ENCODE measurements at regions not wholly inside any gene's neighbourhood (a gene's known extent, or its start where the extent isn't known, plus 50 kb on each side); places are given as distances from the start of the nearest gene placed in this dataset.
A peak's percentile ranks its signal among the peaks of the same experiment; 100 is the strongest.

DNA sequence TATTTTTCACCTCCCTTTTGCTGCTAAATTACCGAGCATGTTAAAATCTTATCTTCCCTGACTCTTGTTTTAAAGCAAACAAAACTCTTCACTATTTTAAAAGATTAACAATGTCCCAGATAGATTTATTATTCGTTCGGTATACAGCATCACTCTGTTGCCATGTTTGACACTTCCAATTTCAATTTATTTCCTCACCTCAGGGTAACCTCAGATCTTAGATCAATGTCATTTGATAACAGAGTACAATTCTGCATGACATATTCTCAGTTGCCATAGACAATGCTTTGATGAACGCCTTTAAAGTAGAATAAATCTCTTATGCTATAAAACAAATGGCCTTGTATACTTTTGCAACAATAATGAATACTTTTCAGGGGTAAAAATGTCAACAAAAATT lies 1078.1 kb upstream of the IGFBP7 start:
- no peak for DNase-seq

DNA sequence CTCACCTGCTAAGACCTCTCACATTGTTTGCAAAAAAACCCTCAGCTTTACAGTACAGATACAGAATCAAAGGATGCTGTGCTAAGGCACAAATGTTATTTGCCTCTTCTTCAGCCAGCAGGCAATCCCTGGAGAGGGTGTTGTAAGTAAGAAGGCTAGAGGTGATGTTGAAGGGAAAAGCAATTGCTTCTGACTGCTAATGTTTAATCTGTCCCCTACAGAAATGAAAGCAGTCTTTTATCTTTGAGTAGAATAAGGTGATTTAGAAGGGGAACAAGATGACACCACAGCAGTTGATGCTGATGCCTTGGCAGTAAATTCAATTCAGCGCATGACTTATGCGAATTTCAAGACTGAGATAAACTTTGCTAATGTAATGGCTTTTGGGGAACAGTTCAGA lies 1064.8 kb upstream of the IGFBP7 start:
- DNase-seq = no peak

DNA sequence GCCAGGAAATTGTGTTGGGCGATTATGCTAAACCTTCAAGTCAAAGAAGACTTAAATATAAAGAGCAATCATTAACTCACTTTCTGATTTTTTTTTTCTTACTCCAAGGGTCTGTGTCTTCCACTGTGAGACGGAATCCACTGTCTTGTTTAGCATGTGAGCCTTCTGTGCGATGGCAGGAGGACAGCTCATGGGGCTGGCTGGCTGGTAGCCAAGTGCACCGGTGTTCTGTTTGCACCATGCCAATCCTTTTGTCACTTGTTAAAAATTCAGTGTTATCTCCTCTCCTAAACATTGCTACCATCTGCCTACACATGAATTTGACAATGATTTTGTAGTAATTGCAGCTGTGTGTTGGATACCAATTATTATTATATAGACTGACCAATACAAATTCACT lies 1056.3 kb upstream of the IGFBP7 start:
- DNase-seq = no peak

DNA sequence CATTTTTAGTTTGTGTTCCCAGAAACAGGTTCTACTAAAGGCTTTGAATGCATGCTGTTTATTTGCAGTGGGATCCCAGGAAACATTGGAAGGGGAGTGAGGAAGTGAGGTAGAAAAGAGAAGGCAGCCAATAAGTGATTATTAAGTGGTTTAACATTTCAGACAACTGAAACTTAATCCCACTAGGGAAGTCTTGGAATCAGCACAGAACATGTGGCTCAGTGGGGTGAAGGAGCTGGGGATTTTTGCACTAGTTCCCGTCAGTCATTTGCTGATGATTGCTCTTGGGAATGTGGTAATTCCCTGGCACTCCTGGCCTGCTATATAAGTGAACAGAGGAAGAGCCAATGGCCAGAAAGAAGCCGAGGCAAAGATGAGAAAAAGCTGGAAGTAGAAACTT lies 1053.0 kb upstream of the IGFBP7 start:
- no peak for DNase-seq

DNA sequence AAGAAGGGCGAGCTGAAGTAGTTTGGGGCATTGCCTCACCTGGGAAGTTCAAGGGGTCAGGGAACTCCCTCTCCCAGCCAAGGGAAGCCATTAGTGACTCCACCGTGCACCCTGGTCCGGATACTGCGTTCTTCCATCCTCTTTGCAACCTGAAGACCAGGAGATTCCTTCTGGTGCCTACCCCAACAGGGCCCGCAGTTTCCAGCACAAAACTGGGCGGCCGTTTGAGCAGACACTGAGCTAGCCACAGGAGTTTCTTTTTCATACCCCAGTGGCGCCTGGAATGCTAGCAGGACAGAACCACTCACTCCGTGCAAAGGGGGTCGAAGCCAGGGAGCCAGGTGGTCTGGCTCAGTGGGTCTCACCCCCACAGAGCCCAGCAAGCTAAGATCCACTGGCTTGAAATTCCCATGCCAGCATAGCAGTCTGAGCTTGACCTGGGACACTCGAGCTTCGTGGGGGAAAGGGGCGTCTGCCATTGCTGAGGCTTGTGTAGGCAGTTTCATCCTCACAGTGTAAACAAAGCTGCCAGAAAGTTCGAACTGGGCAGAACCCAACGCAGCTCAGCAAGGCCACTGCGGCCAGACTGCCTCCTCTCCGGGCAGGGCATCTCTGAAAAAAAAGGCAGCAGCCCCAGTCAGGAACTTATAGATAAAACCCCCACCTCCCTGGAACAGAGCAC lies 1039.4 kb upstream of the IGFBP7 start:
- DNase-seq = no peak

DNA sequence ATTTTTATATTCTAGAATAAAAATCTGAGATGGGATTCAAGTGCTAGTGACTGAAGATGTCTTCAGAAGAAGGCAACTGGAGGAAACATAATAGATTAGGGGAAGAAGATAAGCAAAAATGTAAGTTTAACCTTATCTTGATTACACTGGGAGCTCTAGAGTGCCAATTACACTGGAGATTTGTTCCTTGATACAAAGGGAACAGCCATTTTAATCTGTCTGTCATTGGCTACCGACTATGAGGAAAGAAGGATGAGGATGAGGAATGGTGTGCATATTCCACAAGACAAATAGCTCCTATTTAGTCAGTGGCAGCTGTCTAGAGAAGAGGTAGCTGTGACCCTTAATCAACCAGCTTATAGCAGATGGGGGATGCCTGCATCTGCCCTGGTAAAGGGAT lies 1034.5 kb upstream of the IGFBP7 start:
- peak; percentile 14 for DNase-seq

DNA sequence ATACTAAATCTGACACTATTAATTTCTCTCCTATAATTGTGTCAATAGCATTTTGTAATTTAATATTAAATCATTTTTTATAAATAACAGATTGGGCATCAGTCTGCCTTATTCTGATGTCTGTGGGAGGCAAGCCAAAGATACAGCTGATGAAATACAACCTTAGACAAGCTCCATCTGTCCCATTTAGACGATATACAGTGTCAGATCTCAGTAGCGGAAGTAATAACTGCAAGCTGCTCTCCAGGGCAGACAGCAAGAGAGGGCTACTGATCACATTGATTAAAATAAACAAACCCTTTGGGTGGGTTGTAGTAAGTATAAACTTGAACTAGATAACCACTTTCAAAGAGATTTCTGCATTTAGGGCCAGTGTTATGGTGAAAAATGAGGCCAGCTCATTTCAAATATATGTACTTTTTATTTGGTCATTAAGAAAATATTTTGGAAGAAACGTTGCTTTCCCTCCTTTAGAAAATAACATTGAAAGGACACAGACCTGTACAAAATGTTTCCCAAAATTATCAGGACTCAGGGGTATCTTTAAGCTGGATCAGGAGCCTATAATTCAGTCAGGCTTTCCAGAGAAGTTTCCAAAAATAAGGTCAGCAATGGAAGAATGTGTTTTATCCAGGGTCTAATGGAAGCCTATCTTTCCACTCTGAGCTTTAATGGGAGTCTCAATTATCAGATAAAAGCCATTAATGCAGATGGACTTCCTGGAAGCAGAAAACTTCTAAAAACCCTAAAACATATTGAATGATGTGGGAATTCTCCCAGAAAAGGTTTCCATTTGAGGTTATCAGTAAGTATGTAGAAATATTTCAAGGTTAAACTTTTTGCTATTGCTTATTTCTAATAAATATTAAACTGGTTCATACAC lies 1028.8 kb upstream of the IGFBP7 start:
- DNase-seq = peak; percentile 75

DNA sequence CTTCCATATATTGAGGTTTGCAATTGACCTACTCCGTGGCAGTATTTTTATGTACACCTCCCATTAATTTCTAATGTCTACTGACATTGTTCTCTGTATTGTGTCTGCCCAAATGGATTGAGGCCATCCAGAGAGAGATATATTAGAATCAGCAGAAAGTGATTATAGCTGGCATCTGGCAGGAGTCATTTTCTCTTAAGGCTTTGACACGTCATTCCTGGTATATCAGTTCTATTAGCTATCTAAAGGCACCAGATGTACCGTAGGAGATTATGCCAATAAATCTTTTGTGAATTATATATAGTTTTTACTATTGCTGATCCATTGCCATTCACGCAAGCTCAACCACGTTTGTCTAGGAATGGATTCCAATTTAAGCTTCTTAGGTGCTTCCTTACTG lies 1026.4 kb upstream of the IGFBP7 start:
- no peak for DNase-seq

DNA sequence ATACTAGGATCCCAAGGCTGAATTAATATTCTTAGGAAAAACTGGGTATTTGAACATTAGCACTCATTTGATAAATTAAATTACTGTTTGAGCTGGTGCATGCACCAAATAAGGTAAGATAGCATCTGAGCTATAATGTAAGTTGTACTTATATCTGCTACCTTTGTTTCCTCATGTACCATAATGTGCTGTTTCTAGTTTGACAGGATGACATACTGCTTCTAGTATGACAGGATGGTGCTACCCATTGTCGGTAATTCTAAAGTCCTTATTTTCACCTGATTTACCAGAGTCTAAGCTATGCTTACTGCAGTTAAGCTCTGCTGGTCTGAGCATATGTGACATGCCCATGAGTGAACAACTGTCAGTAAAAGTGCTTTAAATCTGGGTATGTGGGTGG lies 1017.5 kb upstream of the IGFBP7 start:
- DNase-seq = no peak

DNA sequence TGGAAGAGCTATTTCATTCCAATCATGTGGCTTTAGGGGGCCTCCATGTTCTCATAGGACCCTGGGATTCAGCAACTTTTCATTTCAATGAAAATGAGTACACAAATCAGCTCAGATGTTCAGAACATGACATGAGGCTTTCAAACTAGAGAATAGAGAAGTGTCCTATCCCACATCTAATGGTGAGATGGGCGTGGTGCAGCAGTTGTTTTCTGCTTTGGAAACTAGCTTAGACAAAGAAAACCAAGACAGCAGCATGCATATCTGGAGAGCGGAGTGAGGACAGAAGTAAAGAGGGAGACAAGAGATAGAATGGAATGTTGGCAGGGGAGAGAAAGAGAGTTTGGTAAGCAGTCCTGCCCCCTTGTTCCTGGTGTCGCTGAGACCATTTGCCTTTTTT lies 1009.1 kb upstream of the IGFBP7 start:
- no peak for DNase-seq

DNA sequence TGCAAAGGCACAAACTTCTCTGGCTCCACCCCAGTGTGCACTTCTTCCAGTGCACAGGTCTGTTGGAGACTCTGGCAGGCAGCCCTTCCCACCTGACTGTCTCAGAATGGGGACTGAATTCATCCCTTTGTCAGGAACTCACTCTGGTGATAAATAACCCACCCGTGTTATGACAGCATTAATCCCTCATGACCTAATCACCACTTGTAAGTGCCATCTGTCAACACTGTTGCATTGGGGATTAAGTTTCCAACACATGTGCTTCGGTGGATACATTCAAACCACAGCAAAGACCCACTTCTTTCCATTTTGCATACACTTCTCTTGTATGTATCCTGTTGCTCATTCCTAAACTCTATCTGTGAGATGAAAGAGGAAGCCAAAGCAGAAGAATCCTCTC lies 1002.9 kb upstream of the IGFBP7 start:
- DNase-seq = peak; percentile 80

DNA sequence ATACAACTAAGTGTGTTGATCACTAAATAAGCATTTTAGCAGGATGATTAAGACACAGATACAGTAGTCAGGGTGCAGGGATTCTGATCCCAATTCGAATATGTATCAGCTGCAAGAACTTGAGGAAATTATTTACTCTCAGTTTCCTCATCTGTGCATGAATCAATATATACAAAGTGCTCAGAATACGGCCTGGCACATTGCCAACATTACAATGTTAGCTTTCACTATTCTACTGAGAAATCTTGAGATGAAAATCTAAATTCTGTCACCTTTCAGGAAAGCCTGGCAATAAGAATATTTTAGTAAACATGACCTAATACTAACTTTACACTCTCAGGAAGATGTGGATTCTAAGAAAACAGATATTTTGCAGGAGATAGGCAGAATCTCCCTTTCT lies 1001.6 kb upstream of the IGFBP7 start:
- DNase-seq = no peak

DNA sequence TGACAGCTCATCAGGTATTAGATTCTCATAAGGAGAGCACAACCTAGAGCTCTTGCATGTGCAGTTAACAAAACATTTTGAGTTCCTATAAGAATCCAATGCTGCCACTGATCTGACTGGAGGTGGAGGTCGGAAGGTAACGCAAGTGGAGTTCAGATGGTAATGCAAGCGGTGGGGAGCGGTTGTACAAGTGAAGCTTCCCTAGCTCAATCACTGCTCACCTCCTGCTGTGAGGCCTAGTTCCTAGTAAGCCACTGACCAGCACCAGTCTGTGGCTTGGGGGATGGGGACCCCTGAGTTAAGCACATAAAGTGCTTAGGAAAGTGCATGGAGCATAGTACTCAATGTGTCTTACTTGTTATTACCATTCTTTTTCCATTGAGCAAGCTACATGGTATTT lies 983.2 kb upstream of the IGFBP7 start:
- no peak for DNase-seq

DNA sequence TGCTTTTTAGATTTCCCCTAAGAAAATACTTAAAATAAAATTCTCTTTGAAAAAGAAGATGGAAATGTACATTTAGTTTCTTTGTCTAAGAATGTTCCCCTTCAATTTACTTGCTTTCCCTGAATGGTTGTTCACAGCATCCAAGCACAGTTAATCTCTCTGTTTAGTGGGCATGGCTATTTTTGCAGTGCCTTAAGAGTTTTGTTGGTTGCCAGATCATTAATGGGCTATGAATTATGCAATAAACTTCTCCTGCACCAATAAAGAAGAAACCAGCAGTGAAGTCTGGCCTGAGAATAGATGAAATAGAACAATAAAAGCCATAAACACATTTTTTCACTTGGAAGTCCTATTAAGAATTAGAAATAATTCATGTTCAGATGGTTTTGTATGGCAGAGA lies 980.4 kb upstream of the IGFBP7 start:
- DNase-seq = no peak

DNA sequence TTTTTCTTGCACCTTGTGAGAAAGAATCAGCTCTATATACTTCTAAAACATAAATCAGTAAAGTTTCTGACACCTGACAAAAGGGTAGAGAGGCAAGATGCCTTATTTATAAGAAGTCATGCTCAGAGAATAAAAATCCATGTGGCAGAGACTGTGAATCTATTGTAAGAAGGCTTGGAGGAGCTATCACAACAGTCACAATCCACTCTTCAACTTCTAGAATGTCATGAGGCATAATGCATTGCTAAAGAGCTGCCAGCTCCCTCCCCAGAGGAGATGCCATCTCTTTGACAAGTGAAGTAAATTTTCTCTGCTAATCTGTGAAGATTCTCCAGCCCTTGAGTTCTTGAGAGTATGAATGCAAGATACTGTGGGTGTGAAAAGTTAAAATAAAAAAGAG lies 971.2 kb upstream of the IGFBP7 start:
- no peak for DNase-seq

DNA sequence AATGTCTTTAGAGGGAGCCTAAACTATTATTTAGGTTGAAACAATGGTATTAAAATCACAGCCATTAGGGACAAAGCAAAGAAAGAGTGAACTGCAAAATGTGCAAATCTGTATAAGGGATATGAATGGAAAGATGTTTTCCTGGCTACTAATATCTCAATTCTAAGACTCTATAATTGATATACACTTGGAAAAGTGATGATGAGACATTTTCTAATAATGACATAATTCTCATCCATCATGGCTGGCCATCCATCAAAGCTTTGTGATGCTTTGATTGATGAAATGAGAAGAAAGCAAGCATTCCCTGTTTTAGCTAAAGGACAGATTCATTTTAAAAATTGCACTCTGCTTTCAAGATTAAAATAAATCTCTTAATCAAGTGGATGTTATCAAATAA lies 965.5 kb upstream of the IGFBP7 start:
- no peak for DNase-seq

DNA sequence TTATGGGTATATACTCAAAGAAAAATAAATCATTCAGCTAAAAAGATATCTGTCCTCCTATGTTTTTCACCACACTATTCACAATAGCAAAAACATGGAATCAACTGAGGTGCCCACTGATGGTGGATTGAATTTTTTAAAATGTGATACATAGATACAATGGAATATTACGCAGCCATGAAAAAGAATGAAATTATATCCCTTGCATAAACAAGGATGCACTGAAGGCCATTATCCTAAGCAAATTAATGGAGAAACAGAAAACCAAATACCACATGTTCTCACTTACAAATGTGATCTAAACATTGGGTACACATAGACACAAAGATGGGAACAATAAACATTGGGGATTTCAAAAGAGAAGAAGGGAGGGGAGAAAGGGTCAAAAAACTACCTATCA lies 964.2 kb upstream of the IGFBP7 start:
- DNase-seq = no peak

DNA sequence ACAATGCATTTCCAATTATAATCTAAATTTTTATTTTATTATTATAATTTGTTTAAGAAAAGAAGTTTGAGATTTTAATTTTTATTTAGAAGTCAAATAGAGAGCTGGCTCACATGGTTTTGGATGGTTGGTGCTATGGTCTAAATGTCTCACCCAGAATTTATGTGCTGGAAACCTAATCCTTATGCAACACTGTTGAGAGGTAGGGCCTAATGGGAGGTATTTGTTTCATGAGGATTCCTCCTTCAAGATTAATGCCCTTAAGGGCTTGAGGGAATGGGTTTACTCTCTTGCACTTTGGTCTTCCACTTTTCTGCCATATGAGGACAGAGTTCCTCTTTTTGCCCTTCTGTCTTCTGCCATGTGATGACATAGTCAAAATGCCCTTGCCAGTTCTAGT lies 960.5 kb upstream of the IGFBP7 start:
- no peak for DNase-seq

DNA sequence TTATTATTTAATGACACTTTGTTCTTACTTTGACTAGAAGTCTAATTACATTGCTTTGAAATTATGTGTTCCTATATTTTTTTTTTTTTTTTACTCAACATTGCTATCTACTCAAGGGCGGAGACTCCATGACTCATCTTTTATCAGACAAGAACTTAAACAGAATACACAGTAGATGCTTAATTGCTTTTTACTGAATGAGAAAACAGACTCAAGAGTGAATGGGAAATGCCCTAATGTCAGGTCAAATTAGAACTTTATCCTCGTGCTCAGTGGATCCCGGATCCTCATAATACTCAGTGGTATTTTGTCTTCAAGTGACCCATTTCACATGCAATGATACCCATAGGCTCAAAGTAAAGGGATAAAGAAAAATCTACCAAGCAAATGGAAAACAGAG lies 954.5 kb upstream of the IGFBP7 start:
- DNase-seq = no peak

DNA sequence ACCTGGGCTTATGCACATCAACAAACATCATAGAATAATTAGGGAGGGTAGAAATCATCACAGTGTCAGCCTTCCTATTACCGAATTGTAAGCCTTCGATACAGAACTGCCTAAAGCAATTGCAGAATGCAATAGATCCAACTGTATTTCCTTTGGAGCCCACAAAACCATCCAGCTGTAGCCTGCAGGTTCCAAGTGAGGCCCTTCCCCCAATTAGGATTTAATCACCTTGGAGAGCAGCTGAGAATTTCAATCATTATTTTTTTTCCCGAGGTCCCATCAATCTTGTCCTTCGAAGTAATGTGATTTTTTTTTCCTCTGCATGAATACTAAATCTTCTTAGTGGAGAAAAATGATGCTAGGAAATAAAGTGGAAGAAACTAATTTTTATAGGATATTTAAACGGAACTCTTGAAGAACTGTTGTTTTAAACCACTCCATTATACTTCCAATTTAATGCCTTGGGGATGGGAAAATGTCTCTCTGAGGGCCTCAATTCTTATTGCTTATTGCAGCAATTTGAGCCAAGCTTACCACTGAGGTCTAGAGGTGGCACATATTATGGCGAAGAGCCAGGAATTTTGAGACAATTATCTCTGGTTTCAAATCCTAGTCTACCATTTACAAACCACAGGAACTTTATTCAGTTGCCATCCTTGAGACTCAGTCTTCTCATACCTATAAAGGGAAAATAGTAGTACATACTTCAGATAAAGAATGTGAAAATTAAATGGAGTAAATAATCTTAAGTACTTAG lies 953.4 kb upstream of the IGFBP7 start:
- DNase-seq = no peak

DNA sequence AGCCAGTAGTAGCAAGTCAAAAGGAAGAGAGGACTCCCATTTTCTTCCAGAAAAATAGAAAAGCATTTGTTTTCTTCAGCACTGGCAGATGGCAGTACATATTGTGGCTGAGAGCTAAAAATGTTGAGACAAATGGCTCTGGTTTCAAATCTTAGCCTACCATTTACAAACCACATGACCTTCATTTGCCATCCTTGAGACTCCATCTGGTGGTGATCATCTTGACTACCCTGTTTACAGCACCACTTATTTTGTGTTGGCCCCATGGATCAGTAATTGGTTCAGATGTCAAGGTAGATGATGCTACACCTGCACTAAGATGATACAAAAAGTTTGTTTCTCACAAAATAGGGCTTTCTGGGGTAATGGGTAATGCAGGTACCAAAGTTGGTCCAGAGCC lies 951.8 kb upstream of the IGFBP7 start:
- no peak for DNase-seq

DNA sequence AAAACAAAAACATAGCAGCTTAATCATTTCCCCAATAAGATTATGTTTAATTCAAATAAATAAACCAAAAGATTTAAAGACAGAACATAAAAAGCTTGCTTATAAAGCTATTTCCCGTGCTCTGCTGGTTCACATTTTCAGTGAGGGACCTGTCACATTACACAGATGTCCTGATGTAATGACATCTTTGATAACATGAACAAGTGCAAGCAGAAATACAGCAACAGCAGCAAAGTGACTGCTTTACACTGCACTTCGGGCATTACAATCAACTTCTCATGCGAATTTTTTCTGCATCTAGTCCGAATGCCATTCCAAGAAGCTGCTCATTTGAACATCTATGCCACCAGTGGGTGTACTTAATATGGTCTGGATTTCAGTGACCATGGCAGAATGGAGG lies 940.3 kb upstream of the IGFBP7 start:
- no peak for DNase-seq

DNA sequence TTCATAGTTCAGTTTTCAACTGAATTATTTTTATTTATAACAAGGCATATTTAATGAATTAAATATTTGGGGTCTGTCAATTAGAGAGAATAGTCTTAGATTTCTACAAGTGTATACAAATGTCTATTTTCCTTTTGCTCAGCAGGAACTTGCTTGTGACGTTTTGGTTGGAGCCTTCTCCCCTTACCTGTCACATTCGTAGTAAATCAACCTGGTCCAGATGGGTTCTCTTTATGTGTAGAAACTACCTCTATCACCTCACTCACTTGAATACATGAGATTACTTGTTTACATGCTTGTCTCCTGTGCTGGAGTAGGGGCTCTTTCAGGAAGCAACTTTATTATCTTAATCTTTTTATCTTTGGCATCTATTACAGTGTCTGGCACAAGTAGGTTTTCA lies 938.3 kb upstream of the IGFBP7 start:
- DNase-seq = no peak

DNA sequence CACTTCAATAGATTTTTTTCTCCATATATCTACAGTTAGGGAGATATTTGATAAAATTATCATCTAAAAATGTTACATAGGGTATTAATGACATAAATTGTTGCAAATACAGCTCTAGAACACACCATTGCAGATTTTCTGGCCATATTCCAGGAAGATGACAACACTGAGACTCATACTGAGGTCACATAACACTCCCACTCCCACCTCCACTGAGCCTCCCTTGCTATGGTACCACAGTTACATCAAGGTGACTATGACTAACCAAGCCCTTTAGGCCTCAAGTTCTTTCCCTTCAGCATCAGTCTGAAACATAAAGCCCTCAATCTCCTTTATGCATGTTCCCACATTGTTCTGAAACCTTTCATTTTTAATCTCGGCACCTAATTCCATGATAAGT lies 932.0 kb upstream of the IGFBP7 start:
- no peak for DNase-seq

Measured in DMS 273 treated with DMSO at 0.1 percent for 48 hours (cell line).